A673 (cell line): ENCODE measurements at regions not wholly inside any gene's neighbourhood (a gene's known extent, or its start where the extent isn't known, plus 50 kb on each side); places are given as distances from the start of the nearest gene placed in this dataset.

Experiments used
- CTCF ChIP-seq: fragments of 300-800, 200-600 bp; sonication (generic); conservative IDR thresholded peaks from 2 replicates; pipeline ENCODE4 v1.5.1; 2017; ENCODE audit warnings: low read depth, mild to moderate bottlenecking, antibody characterized with exemption, low read length, moderate library complexity, mixed read lengths
- EZH2 ChIP-seq: fragments of 200-600 bp; sonication (generic); IDR thresholded peaks from 2 replicates; pipeline ENCODE4 v1.6.1; 2017; ENCODE audit warnings: borderline replicate concordance, low read depth, mild to moderate bottlenecking, mixed read lengths, antibody characterized with exemption, low read length; ENCODE audit not compliant: poor library complexity, severe bottlenecking

- no peak for TF ChIP-seq CTCF
- TF ChIP-seq EZH2, result no peak
Measured at GRCh38 chr9:105168870-105169319, 75.6 kb upstream of the SLC44A1 start.
